ENCODE measurements at regions not wholly inside any gene's neighbourhood (a gene's known extent, or its start where the extent isn't known, plus 50 kb on each side); places are given as distances from the start of the nearest gene placed in this dataset.

- TF ChIP-seq CTCF (IDR thresholded peaks at IDR 0.05) (no peak), POLR2A (IDR thresholded peaks at IDR 0.05) (no peak)
Observed at GRCh38 chr7:85261336-85261735, 74.5 kb upstream of the SEMA3D start.

Data from esophagus squamous epithelium (tissue), 4 donors.